NOMO-1 treated with DMSO at 0.1 percent for 48 hours (cell line): ENCODE measurements at regions not wholly inside any gene's neighbourhood (a gene's known extent, or its start where the extent isn't known, plus 50 kb on each side); places are given as distances from the start of the nearest gene placed in this dataset.

Source experiments
- DNase-seq: peaks from one replicate; lab custom pipeline; 2025; ENCODE audit not compliant: unreplicated experiment; lab: John Stamatoyannopoulos, UW

GRCh38 chr12:93200291-93200917, 177.3 kb upstream of the NUDT4 start:
- no peak for DNase-seq

- no peak for DNase-seq
Measured at GRCh38 chr12:93201990-93202389, 175.7 kb upstream of the NUDT4 start.

GRCh38 chr12:93202688-93203087, 175.0 kb upstream of the NUDT4 start:
- no peak for DNase-seq

DNA sequence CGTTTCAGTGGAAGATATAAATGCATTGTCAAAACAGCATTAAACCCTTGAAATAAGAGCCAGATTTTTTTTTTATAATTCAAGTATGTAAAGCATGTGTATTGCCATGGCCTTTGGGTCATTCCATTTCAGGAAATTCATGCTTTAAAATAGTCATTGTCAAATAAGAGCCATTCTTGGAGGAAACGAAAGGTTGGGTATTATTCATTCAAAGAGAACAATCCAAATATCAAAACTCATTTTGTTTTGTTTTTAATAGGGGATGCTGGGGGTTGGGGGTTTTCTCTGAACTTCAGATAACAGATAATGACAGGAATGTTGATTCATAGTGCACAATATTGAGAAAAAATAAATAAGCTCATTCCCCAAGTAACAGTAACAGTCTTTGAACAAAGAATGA, 174.4 kb upstream of the NUDT4 start:
- no peak for DNase-seq

DNA sequence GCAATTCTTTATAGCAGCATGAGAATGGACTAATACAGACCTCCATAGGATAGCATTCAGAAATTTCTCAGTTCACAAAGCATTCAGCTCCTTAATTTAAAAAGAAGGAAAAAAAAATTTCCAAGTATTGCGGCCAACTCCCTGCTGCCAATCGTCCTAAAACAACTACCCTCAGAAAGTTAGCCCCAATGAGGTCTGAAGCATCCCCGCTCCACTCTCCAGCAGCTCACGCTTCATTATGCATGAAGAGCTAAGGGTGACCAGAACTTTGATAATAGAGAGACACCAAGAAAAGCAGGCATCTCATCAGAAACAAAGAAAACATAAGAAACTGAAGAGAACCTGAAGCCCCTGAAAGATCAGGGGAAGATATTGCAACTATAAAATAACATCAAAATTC, 172.8 kb upstream of the NUDT4 start:
- no peak for DNase-seq

GRCh38 chr12:93205361-93205760, 172.4 kb upstream of the NUDT4 start:
- DNase-seq = no peak

- DNase-seq = no peak
Measured at GRCh38 chr12:93208011-93208410, 169.7 kb upstream of the NUDT4 start.

GRCh38 chr12:93214523-93215289, 163.0 kb upstream of the NUDT4 start:
- DNase-seq = no peak

- DNase-seq = no peak
Measured at GRCh38 chr12:93215290-93215678, 162.4 kb upstream of the NUDT4 start.

- peak; percentile 98 for DNase-seq
Measured at GRCh38 chr12:93219947-93220346, 157.8 kb upstream of the NUDT4 start.

DNA sequence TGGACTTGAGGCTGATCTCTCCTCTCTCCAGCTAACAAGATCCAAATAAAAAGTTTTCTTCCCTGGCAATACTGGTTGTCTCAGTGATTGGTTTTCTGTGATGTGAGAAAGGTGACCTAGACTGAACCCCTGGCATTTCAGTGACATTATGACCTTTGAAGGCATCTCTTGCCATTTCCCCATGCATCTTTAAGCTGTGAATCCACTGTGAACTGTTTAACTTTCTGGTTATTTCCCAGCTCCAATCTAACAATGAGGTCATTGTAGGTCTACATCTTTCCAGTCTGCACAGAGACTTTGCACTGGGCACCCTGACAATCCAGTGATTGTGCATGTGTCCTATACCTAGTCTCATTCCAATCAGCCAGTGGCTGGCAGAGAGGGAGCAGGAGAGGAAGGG, 155.9 kb upstream of the NUDT4 start:
- DNase-seq = no peak

DNA sequence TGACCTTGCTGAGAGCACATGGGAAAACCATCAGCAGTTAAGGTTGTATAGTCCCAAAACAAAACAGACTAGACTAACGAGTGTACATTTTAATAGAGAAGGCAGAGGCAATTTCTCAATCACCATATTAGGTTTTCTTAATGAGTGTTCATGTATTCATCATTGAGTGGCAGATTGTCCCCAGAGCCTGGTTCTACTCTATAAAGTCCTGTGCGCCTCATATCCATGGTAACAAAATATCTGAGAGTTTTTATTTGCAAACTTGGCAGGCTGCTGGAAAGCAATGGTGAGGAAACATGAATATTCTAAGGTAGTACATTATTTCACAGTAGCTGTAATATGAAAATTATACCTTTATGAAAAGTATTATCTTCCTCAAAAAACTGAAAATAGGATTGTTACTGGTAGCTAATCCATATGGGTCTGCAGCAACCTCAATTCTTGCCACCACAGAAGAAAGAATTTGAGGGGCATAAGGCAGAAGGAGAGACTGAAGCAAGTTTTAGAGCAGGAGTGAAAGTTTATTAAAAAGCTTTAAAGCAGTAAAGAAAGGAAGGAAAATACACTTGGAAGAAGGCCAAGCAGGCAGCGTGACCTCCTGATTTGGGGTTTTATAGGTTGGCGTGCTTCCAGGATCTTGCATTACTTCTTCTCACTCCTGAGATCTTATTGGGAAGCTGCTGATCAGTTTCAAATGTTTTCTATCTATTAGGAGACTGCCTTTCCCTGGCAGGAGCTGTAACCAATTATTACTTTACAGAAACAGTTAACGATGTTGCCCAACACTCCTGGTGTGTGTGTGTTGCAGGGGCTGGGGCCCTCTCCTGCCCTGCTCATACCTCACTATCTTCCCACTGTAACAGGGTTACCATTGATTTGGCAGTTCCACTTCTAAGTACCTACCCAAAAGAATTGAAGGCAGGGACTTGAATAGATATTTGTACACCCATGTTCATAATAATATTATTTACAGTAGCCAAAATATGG, 154.0 kb upstream of the NUDT4 start:
- DNase-seq = peak; percentile 55

DNA sequence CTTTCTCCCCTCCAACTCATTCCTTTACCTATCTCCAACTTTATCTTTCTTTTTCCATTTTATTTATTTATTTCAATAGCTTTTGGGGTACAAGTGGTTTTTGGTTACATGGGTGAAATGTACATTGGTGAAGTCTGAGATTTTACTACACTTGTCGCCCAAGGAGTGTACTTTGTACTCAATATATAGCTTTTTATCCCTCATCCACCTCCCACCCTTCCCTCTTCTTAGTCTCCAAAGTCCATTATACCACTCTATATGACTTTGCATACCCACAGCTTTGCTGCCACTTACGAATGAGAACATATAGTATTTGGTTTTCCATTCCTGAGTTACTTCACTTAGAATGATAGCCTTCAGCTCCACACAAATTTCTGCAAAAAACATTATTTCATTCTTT, 152.6 kb upstream of the NUDT4 start:
- no peak for DNase-seq

- peak; percentile 11 for DNase-seq
Measured at GRCh38 chr12:93226361-93226760, 151.4 kb upstream of the NUDT4 start.

DNA sequence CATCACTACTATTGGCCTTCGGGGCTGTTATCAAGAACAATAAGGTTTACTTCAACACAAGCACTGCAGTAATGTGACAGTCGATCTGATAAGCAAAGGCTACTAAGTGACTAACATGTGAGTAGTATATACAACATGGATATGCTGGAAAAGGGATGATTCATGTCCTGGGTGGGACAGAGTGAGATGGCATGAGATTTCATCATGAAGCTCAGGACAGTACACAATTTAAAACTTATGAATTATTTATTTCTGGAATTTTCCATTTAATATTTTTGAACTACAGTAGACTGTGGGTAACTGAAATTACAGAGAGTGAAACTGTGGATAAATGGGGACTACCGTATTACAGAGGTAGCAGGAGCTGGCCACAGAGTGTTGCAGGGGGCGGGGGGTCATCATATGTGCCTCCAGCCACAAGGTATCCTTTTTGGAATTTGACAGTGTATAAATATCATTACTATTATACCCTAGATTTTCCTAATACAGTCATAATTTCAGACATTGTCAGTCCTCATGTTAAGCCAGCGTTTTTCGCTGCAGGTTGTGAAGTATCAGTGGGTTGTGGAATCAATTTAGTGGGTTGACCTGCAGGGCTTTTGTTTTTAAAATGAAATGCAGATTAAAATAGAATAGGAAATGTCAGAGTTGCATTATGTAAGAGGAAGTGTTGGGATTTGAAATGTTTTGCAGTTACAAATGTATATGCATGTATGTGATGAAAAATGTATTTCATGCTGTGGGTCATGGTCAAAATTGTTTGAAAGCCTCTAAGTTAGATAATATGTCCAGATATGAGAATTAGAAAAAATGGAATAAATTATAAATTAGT, 148.0 kb upstream of the NUDT4 start:
- no peak for DNase-seq

GRCh38 chr12:93230326-93230720, 147.4 kb upstream of the NUDT4 start:
- DNase-seq = no peak

- no peak for DNase-seq
Measured at GRCh38 chr12:93231938-93232337, 145.8 kb upstream of the NUDT4 start.

DNA sequence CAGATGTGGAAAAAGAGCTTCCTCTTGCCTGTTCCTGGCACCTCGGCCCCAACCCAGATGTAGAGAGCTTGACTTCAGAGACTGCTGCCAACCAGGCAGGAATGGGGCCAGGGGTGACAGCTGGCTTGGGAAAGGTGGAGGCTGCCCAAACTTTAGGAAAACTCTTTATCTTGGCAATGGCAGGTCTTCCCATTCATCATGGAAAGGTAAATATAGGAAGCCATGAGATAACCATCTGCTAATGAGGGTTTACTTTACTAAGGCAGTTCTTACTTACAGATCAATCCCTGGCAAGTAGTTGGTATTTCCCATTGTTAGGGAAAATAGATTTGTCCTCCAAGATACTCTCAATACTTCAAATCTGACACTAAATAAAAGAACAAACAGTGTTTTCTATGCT, 143.1 kb upstream of the NUDT4 start:
- no peak for DNase-seq

- no peak for DNase-seq
Measured at GRCh38 chr12:93235881-93236280, 141.8 kb upstream of the NUDT4 start.

GRCh38 chr12:93237235-93237915, 140.3 kb upstream of the NUDT4 start:
- DNase-seq = no peak
